HEK293 (cell line): ENCODE measurements at regions not wholly inside any gene's neighbourhood (a gene's known extent, or its start where the extent isn't known, plus 50 kb on each side); places are given as distances from the start of the nearest gene placed in this dataset.

ENCODE experiments used
- CTCF ChIA-PET: fragments of 350-600 bp; formaldehyde crosslinking; extraction: SDS; loops from one replicate; lab custom pipeline; 2021; ENCODE audit warnings: antibody characterized with exemption; lab: Yijun Ruan, JAX
- POLR2A ChIA-PET: fragments of 300-600 bp; formaldehyde crosslinking; extraction: SDS; loops from one replicate; lab custom pipeline; 2020; ENCODE audit warnings: antibody characterized with exemption, inconsistent platforms; lab: Yijun Ruan, JAX
- H3K27ac ChIP-seq: fragments of 200-500 bp; sonication (Bioruptor generic); 2 replicates; pipeline ENCODE4 v1.5.1; 2014; ENCODE audit warnings: low read depth, low read length, control low read depth, inconsistent platforms; ENCODE audit errors: extremely low read depth
- H3K36me3 ChIP-seq, 2 experiments: fragments of 200-500 bp in 1 of 2; sonication (Bioruptor generic) in 1 of 2; 1 replicate in 1 of 2; 2 replicates in 1 of 2; pipeline ENCODE4 v1.5.1; 2014 to 2017; ENCODE audit warnings: inconsistent platforms in 2 of 2, low read length in 2 of 2; ENCODE audit not compliant: control insufficient read depth in 2 of 2, insufficient read depth in 1 of 2
- H3K4me1 ChIP-seq: fragments of 200-500 bp; sonication (Bioruptor generic); 2 replicates; pipeline ENCODE4 v1.5.1; 2014; ENCODE audit warnings: mild to moderate bottlenecking, low read length, inconsistent platforms; ENCODE audit not compliant: control insufficient read depth, insufficient read depth
- H3K4me3 ChIP-seq: 2 replicates; pipeline ENCODE4 v1.5.1; 2011; ENCODE audit warnings: low read depth, mild to moderate bottlenecking, control low read depth, low read length, moderate library complexity
- H3K9me3 ChIP-seq: fragments of 200-500 bp; sonication (Bioruptor generic); 2 replicates; pipeline ENCODE4 v1.5.1; 2014; ENCODE audit warnings: low read depth, low read length, inconsistent platforms; ENCODE audit not compliant: control insufficient read depth, insufficient read depth
- KLF17 ChIP-seq: fragments of 450-650 bp; formaldehyde crosslinking; IDR thresholded peaks from 2 replicates; pipeline ENCODE4 v1.5.1; 2016; ENCODE audit warnings: missing biosample characterization, missing genetic modification characterization
- KLF8 ChIP-seq: fragments of 450-650 bp; formaldehyde crosslinking; IDR thresholded peaks from 2 replicates; pipeline ENCODE4 v1.5.1; 2016; ENCODE audit warnings: missing biosample characterization, missing genetic modification characterization
- MYNN ChIP-seq: fragments of 450-650 bp; formaldehyde crosslinking; IDR thresholded peaks from 2 replicates; pipeline ENCODE4 v1.5.1; 2016; ENCODE audit warnings: missing biosample characterization, missing genetic modification characterization, borderline replicate concordance
- MZF1 ChIP-seq: fragments of 450-650 bp; formaldehyde crosslinking; IDR thresholded peaks from 2 replicates; pipeline ENCODE4 v1.5.1; 2017; ENCODE audit warnings: missing biosample characterization, missing genetic modification characterization, borderline replicate concordance
- RBAK ChIP-seq: fragments of 450-650 bp; formaldehyde crosslinking; IDR thresholded peaks from 2 replicates; pipeline ENCODE4 v1.5.1; 2016; ENCODE audit warnings: missing biosample characterization, missing genetic modification characterization
- SCRT2 ChIP-seq: fragments of 450-650 bp; formaldehyde crosslinking; IDR thresholded peaks from 2 replicates; pipeline ENCODE4 v1.5.1; 2016; ENCODE audit warnings: missing biosample characterization, missing genetic modification characterization
- SP3 ChIP-seq: fragments of 450-650 bp; formaldehyde crosslinking; IDR thresholded peaks from 2 replicates; pipeline ENCODE4 v1.5.1; 2016; ENCODE audit warnings: missing biosample characterization, missing genetic modification characterization
- ZBTB8A ChIP-seq: fragments of 450-650 bp; formaldehyde crosslinking; IDR thresholded peaks from 2 replicates; pipeline ENCODE4 v1.5.1; 2016; ENCODE audit warnings: missing biosample characterization, missing genetic modification characterization
- ZFP3 ChIP-seq: fragments of 450-650 bp; formaldehyde crosslinking; IDR thresholded peaks from 2 replicates; pipeline ENCODE4 v1.5.1; 2016; ENCODE audit warnings: low read depth, missing biosample characterization, missing genetic modification characterization
- ZFP41 ChIP-seq: fragments of 450-650 bp; formaldehyde crosslinking; IDR thresholded peaks from 2 replicates; pipeline ENCODE4 v1.5.1; 2016; ENCODE audit warnings: missing biosample characterization, missing genetic modification characterization, borderline replicate concordance
- ZFP69B ChIP-seq: fragments of 450-650 bp; formaldehyde crosslinking; IDR thresholded peaks from 2 replicates; pipeline ENCODE4 v1.5.1; 2016; ENCODE audit warnings: missing biosample characterization, missing genetic modification characterization
- ZIC2 ChIP-seq: fragments of 450-650 bp; formaldehyde crosslinking; IDR thresholded peaks from 2 replicates; pipeline ENCODE4 v1.5.1; 2016; ENCODE audit warnings: missing biosample characterization, missing genetic modification characterization
- ZNF174 ChIP-seq: fragments of 450-650 bp; formaldehyde crosslinking; IDR thresholded peaks from 2 replicates; pipeline ENCODE4 v1.5.0; 2017; ENCODE audit warnings: missing biosample characterization, mild to moderate bottlenecking, missing genetic modification characterization
- ZNF2 ChIP-seq: fragments of 450-650 bp; formaldehyde crosslinking; IDR thresholded peaks from 2 replicates; pipeline ENCODE4 v1.5.1; 2016; ENCODE audit warnings: missing biosample characterization, missing genetic modification characterization
- ZNF211 ChIP-seq: fragments of 450-650 bp; formaldehyde crosslinking; IDR thresholded peaks from 2 replicates; pipeline ENCODE4 v1.5.1; 2016; ENCODE audit warnings: low read depth, missing biosample characterization, missing genetic modification characterization
- ZNF239 ChIP-seq: fragments of 450-650 bp; formaldehyde crosslinking; IDR thresholded peaks from 2 replicates; pipeline ENCODE4 v1.5.1; 2016; ENCODE audit warnings: missing biosample characterization, missing genetic modification characterization
- ZNF24 ChIP-seq: fragments of 450-650 bp; formaldehyde crosslinking; IDR thresholded peaks from 2 replicates; pipeline ENCODE4 v1.5.1; 2016; ENCODE audit warnings: missing biosample characterization, missing genetic modification characterization
- ZNF26 ChIP-seq: fragments of 450-650 bp; formaldehyde crosslinking; IDR thresholded peaks from 2 replicates; pipeline ENCODE4 v1.5.1; 2016; ENCODE audit warnings: missing biosample characterization, missing genetic modification characterization
- ZNF362 ChIP-seq: fragments of 450-650 bp; formaldehyde crosslinking; IDR thresholded peaks from 2 replicates; pipeline ENCODE4 v1.5.1; 2016; ENCODE audit warnings: missing biosample characterization, missing genetic modification characterization
- ZNF449 ChIP-seq: fragments of 450-650 bp; formaldehyde crosslinking; IDR thresholded peaks from 2 replicates; pipeline ENCODE4 v1.5.1; 2017; ENCODE audit warnings: missing biosample characterization, mild to moderate bottlenecking, missing genetic modification characterization, moderate library complexity
- ZNF473 ChIP-seq: fragments of 450-650 bp; formaldehyde crosslinking; IDR thresholded peaks from 2 replicates; pipeline ENCODE4 v1.5.1; 2017; ENCODE audit warnings: missing biosample characterization, missing genetic modification characterization
- ZNF529 ChIP-seq: fragments of 450-650 bp; formaldehyde crosslinking; IDR thresholded peaks from 2 replicates; pipeline ENCODE4 v1.5.1; 2017; ENCODE audit warnings: missing genetic modification characterization, missing biosample characterization; ENCODE audit not compliant: insufficient replicate concordance
- ZNF548 ChIP-seq: fragments of 450-650 bp; formaldehyde crosslinking; IDR thresholded peaks from 2 replicates; pipeline ENCODE4 v1.5.1; 2016; ENCODE audit warnings: missing biosample characterization, missing genetic modification characterization
- ZNF585B ChIP-seq: fragments of 450-650 bp; formaldehyde crosslinking; IDR thresholded peaks from 2 replicates; pipeline ENCODE4 v1.5.1; 2016; ENCODE audit warnings: missing biosample characterization, missing genetic modification characterization
- ZNF76 ChIP-seq: fragments of 450-650 bp; formaldehyde crosslinking; IDR thresholded peaks from 2 replicates; pipeline ENCODE4; 2016; ENCODE audit warnings: low read depth, missing biosample characterization, missing genetic modification characterization, borderline replicate concordance
- ZNF830 ChIP-seq: fragments of 450-650 bp; IDR thresholded peaks from 2 replicates; pipeline ENCODE4 v1.5.0; 2018; ENCODE audit warnings: missing biosample characterization, missing genetic modification characterization, low read depth, mild to moderate bottlenecking, moderate library complexity

GRCh38 chr14:40599725-40600124 is 1007.0 kb upstream of the LRFN5 start:
- Histone ChIP-seq H3K4me1 (no peaks in the 10 kb centered on the region), H3K27ac (no peak overlapping the region), H3K4me3 (no peak overlapping the region), H3K9me3 (no peaks in the 10 kb centered on the region), H3K36me3 (no peaks in the 10 kb centered on the region)
- ChIA-PET POLR2A (no interaction called here), CTCF (no interaction called here)
- no peak for TF ChIP-seq KLF8 (tag by site-specific recombination)
- TF ChIP-seq ZNF830 (tag by site-specific recombination) = no peak
- no peak for TF ChIP-seq ZNF26
- no peak for TF ChIP-seq ZNF585B (tag by site-specific recombination)
- no peak for TF ChIP-seq ZBTB8A
- TF ChIP-seq, all 188 proteins: peak for 0

GRCh38 chr14:40581264-40581663 is 1025.4 kb upstream of the LRFN5 start:
- Histone ChIP-seq H3K4me3 (no peak overlapping the region), H3K4me1 (no peaks in the 10 kb centered on the region), H3K36me3 (no peaks in the 10 kb centered on the region), H3K27ac (no peak overlapping the region), H3K9me3 (no peaks in the 10 kb centered on the region)
- CTCF ChIA-PET = interaction anchor here (0.7 kb wide), 1 partner anchor 119 kb away, joined by 4 read pairs; no protein-coding TSS in a partner anchor
- POLR2A ChIA-PET = no interaction called here
- no peak for TF ChIP-seq ZNF529 (tag by site-specific recombination)
- TF ChIP-seq ZFP41 (tag by site-specific recombination) = no peak
- TF ChIP-seq ZNF76 (tag by site-specific recombination) = no peak
- TF ChIP-seq ZNF362 (tag by site-specific recombination) = no peak
- no peak for TF ChIP-seq ZNF24 (tag by site-specific recombination)
- TF ChIP-seq ZNF449 (tag by site-specific recombination) = no peak
- TF ChIP-seq ZNF548 (tag by site-specific recombination) = no peak
- TF ChIP-seq ZNF211 = no peak
- TF ChIP-seq ZFP69B (tag by site-specific recombination) = no peak

GRCh38 chr14:40576880-40577478 is 1029.7 kb upstream of the LRFN5 start:
- H3K27ac ChIP-seq = no peak overlapping the region
- ChIA-PET POLR2A (no interaction called here), CTCF (no interaction called here)
- H3K4me1 ChIP-seq = no peaks in the 10 kb centered on the region
- H3K9me3 ChIP-seq = no peaks in the 10 kb centered on the region
- H3K4me3 ChIP-seq = no peak overlapping the region
- no peaks in the 10 kb centered on the region for H3K36me3 ChIP-seq
- no peak for TF ChIP-seq SCRT2 (tag by site-specific recombination)
- no peak for TF ChIP-seq ZNF239
- no peak for TF ChIP-seq SP3 (tag by site-specific recombination)
- no peak for TF ChIP-seq RBAK
- TF ChIP-seq ZFP69B (tag by site-specific recombination) = no peak
- TF ChIP-seq ZIC2 (tag by site-specific recombination) = no peak
- no peak for TF ChIP-seq ZNF2 (tag by site-specific recombination)
- no peak for TF ChIP-seq ZNF174 (tag by site-specific recombination)
- TF ChIP-seq KLF8 (tag by site-specific recombination) = no peak
- no peak for TF ChIP-seq MYNN
- no peak for TF ChIP-seq ZNF548 (tag by site-specific recombination)
- TF ChIP-seq KLF17 (tag by site-specific recombination) = no peak
- TF ChIP-seq ZNF473 (tag by site-specific recombination) = no peak
- no peak for TF ChIP-seq MZF1 (tag by site-specific recombination)
- no peak for TF ChIP-seq ZFP3
